ENCODE measurements at regions not wholly inside any gene's neighbourhood (a gene's known extent, or its start where the extent isn't known, plus 50 kb on each side); places are given as distances from the start of the nearest gene placed in this dataset.
"Not testable (repeated sequence)": the region's sequence is repeated elsewhere in the genome, so short reads cannot be mapped to it uniquely, and the experiment has no call there.

GRCh38 chr20:29881107-29881506, 1376.4 kb upstream of the DEFB115 start:
- not testable (repeated sequence) for TF ChIP-seq CTCF (IDR thresholded peaks at IDR 0.05); ZFX (IDR thresholded peaks at IDR 0.05; ENCODE audit: borderline replicate concordance)
